Pancreas (tissue), 10 donors: ENCODE measurements at regions not wholly inside any gene's neighbourhood (a gene's known extent, or its start where the extent isn't known, plus 50 kb on each side); places are given as distances from the start of the nearest gene placed in this dataset.

Experiments
- ATAC-seq, 4 donors: fragments of 200-7000 bp; cut with Tn5 transposase; one replicate each; pipeline versions ENCODE4 v1.8.0 to v1.9.1; 2020; ENCODE audit warnings: mild to moderate bottlenecking in 4 of 4, moderate library complexity in 4 of 4
- DNase-seq, 6 donors: peaks; one replicate each; pipeline ENCODE4 v3.0.0-alpha.2; 2020
- FAIRE-seq: peaks from 2 replicates; lab custom pipeline; 2012; peaks lifted over from hg19 to GRCh38; lab: Jason Lieb, UNC
- H3K27ac ChIP-seq, 4 donors: fragments of 200-600 bp; sonication (generic); 1 replicate in 3 of 4; 2 replicates in 1 of 4; pipeline versions ENCODE4 v1.5.0 to v1.8.0; 2020
- H3K27me3 ChIP-seq, 4 donors: fragments of 200-600 bp; one replicate each; pipeline ENCODE4 v1.8.0; 2021
- H3K36me3 ChIP-seq, 3 donors: fragments of 200-600 bp; sonication (generic) in 1 of 3; one replicate each; pipeline versions ENCODE4 v1.5.0 to v1.8.0; 2020 to 2021
- H3K4me1 ChIP-seq, 3 donors: fragments of 200-600 bp; one replicate each; pipeline ENCODE4 v1.8.0; 2021
- H3K4me3 ChIP-seq, 4 donors: fragments of 200-600 bp; sonication (generic) in 2 of 4; one replicate each; pipeline versions ENCODE4 v1.5.0 to v1.8.0; 2020 to 2021
- H3K9me3 ChIP-seq, 4 donors: fragments of 200-600 bp; one replicate each; pipeline ENCODE4 v1.8.0; 2021
- CTCF ChIP-seq, 4 donors: fragments of 200-600 bp; sonication (generic) in 3 of 4; IDR thresholded peaks; one replicate each; pipeline versions ENCODE4 v1.5.0 to v1.8.0; 2021; ENCODE audit warnings: antibody characterized with exemption in 4 of 4
- WGBS, 2 donors: extraction: QIAGEN DNeasy Blood & Tissue Kit; methylation state at CpG; one replicate each; pipeline ENCODE4 v1.1.7; 2013; 5-methylcytosine and 5-hydroxymethylcytosine counted together
- intact Hi-C, 3 donors: fragments of 100-400 bp; cut with DNase I; formaldehyde crosslinking; loops; one replicate each; pipeline versions ENCODE4 v1.11.1 to v1.14.2; 2022
- donor health status: healthy with polysubstance abuse.
- donor health status: DM: no; HTN: no; CAD: no; lungs with moderate emphysema.
- donor health status: DM: no; HTN: no; CAD: no.
- donor health status: control.
- donor health status: control.
- donor health status: Bipolar disorder and iron deficiency.
- donor health status: DM: yes; HTN: yes; CAD: no.
- donor health status: DM: no; HTN: no; CAD: no.
- donor health status: DM: no; HTN: no; CAD: no.
- donor health status: DM: yes; HTN: yes; CAD: no.

DNA sequence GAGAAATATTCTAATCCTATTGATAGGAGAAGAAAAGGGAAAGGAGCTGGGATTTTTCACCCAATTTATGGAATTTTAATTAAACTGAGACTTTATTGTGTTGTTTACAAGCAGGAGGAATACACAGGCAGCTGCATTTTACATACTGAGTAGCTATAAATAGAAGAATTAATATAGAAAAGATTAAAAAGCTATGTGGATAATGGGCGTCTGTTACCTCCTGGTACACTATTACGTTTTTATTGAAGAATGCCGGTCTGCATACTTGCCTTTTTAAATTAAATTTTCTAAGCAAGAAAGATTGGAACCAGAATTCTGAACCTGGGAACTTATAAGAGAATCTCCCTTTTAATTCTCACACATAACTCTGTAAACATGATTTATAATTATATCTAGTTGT, 52.1 kb upstream of the CACHD1 start:
- no peak for ATAC-seq
- TF ChIP-seq CTCF (IDR thresholded peaks at IDR 0.05), result no peak
- Histone ChIP-seq H3K27ac (no peak overlapping the region), H3K4me1 (no peaks in the 10 kb centered on the region), H3K27me3 (no peaks in the 10 kb centered on the region), H3K4me3 (no peak overlapping the region), H3K9me3 (no peaks in the 10 kb centered on the region), H3K36me3 (no peaks in the 10 kb centered on the region)
- FAIRE-seq, result no peak
- 85 to 91% methylated on average over 3 of the region's 3 CpGs for WGBS, 2 donors
- intact Hi-C loops, result no loop called here
- no peak for DNase-seq
